CD4-positive, alpha-beta T cell treated with Interleukin-21 for 1 hour (primary cell): ENCODE measurements at regions not wholly inside any gene's neighbourhood (a gene's known extent, or its start where the extent isn't known, plus 50 kb on each side); places are given as distances from the start of the nearest gene placed in this dataset.

Experiments used
- DNase-seq: peaks from one replicate; pipeline ENCODE4 v3.0.0-alpha.2; 2020

DNA sequence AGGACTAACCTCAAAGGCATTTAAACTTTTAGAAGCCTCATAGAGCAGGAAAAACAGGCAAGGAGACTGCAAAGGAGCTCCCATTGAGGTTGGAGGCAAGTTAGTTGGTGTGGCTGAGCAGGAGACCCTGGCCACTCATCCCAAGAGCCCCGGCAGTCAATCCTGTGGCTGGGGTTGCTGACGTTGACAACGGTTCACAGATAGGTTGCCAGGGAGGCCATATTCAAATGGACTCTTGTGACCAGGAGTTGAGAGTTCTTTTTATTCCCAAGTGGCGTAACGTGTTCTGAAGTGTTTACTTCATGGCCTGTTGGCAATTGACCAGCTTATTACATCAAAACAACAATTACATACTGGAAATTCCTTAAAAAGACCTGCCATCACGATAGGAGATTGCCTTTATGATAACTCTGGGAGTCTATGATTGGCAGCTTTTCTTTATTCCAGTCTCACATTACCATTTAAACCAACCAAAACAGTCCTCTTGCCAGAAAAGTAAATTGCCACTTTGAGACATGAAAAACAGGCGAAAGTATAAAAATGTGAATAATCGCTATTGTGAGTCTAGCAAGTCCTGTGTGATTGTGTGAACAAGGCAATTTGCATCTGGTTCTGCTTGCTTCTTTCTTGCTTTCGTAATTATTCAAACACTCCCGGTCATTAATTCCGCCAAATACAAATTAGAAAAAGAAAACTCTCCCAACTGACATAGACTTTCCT lies 394.9 kb downstream of the MED10 start:
- no peak for DNase-seq

DNA sequence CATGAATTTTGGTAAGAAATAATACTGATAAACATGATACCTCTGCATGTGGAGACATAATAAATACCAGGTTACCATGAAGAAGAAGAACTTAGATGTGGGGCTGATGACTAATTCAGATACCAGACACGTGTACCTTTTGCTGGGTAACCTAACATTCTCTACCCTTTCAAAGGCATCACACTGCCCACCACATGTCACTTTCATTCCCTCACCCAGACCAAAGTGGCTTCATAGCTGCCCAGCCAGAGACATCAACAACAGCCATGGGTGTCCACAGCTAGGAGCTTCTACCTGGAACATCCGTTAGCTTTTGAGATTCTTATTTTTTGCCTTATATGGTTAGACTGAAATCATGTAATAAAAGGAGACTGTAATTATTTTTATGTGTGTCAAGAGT lies 396.8 kb downstream of the MED10 start:
- DNase-seq: no peak

GRCh38 chr5:5980538-5980895 lies 397.8 kb downstream of the MED10 start:
- DNase-seq: no peak

DNA sequence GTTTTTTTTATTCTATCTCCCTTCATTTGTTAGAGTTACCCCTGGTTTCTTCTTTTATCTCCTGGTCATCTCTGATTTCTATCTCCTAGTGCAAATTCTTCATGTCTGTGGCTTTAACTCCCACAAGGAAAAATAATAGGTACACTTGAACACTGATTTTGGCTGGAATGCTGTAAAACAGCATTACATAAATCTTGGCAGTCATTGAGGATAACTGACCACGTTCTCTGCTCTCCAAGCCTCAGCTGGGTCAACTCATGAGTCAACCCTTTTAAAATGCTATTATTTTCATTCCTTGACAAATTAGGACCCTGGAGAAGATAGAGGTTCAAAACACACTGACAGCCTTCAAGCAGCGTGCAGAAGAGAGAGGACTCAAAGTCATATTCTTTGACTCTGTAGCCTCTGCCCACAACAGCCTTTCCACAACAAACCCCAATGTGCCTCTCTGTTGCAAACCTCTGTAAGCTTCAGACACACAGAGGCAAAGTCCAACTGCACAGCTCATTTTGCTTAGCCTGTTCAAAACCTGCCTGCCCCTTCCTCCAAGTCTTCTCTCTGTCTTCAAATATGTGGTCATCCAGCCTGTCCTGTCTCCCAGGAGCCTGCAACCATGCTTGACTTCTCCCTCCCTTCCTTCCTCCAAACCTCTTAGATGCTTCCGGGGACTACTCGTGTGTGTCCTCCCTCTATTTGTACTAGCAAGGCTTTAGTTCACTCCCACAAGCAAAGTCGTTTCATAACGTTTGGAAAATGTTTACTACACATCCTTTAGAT lies 398.4 kb downstream of the MED10 start:
- no peak for DNase-seq

DNA sequence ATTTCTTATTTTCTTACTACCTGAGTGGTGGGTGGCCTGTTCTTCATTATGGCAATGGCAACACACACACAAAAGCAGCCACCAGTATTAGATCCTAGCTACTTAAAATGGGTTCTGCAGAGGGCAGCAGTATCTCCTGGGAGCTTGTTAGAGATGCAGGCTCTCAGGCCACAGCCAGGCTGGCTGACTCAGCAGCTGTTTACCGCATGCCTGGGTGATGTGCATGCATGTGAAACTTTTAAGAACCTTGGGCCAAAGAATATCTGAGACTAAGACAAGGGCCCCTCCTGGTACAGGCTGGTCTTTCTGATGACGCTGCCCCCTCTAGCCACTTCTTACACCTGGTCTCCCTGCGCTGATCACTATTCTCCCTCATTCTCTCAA lies 399.0 kb downstream of the MED10 start:
- no peak for DNase-seq

DNA sequence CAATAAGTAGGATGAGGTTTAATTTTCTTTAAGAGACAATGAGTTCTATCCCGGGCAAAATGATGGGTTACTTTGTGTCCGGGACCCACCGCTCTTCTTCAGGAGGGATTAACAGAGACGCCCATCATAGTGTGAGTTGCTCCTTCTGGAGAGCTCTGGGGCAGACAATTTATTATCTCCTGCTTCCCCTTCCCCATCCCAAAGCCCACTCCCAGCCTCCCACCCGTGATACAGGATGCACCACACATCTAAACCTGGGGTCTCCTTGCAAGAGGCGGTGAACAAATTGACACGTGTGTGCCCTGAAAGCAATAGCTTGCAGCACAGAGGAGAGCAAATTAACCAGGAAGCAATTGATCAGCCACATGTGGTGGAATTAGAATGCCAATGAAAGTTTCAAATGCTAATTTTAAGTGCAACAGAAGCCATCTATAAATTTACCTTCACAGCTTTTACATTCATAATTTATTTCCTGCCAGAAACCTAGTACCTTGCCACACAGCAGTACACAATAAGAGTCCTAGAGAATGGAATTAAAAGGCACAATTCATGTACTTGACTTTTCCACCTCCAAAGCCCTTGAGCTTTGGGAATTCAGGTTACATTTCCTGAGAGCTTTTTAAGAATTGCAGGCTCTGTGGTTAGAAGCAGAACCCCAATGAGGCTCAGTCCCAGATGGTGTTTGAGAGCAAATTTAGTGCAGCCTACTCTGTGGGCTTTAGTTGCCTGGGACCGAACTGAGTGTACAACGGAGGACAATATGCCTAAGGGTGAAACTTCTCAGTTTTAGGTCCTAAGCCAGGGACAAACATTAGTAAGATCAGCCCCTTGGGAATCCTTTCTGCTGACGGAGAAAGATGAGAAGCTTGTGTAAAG lies 399.6 kb downstream of the MED10 start:
- no peak for DNase-seq

GRCh38 chr5:5971203-5971602 lies 407.1 kb downstream of the MED10 start:
- DNase-seq: no peak

- DNase-seq: no peak
These were observed 408.3 kb downstream of the MED10 start for GRCh38 chr5:5969942-5970483.

DNA sequence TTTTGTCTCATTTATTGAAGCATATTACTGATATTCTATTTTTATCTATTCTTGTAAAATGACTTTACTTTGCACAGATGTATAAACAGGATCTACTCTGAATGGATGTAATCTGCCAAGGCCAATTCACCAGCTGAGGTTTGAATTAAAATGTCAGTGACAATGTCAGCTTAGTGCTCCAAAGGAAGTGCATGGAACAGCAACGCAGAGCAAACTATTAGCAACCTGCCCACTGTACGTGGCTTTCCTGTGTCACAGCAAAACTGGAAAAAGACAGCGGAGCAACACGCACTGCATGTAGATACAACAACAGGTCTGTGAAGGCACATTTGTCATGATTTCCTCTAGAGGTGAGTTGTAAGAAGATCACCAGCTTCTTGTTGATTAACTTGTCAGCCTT lies 409.4 kb downstream of the MED10 start:
- no peak for DNase-seq

- no peak for DNase-seq
These were observed 410.4 kb downstream of the MED10 start for GRCh38 chr5:5967944-5968343.

GRCh38 chr5:5967373-5967772 lies 411.0 kb downstream of the MED10 start:
- DNase-seq: no peak

DNA sequence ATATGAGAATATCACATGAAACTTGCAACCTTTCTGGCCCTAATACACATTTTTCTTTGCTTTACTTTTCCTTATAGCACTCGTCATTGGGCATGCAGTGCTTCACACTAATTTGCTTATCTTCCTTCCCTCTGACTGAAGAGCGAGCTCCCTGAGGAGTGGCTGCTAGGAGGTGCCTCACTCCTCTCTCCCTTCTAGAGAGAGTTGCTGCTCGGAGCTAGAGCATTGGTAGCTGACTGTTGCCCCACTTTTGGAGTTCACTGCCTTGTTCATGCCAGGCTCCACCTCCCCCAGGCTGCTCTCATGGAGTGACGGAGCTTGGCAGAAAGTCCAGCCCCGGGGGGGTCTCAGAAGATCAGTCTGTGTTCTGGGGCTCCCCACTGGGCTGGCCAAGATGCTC lies 413.2 kb downstream of the MED10 start:
- DNase-seq: no peak

GRCh38 chr5:5964347-5964746 lies 414.0 kb downstream of the MED10 start:
- DNase-seq: no peak

DNA sequence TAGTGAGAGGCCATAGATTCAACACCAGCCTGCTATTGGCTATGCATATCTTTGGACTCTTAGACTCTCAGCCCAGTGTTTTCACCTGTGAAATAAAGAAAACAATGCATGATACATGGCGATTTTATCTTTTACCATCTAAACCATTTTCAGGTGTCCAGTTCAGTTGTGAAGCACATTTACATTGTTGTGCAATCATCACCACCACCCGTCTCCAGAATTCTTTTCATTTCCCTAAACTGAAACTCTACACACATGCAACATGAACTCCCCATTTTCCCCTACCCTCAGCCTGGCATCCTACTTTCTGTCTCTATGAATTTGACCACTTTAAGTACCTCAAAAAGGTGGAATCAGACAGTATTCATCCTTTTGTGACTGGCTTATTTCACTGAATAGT lies 420.6 kb downstream of the MED10 start:
- DNase-seq: no peak

DNA sequence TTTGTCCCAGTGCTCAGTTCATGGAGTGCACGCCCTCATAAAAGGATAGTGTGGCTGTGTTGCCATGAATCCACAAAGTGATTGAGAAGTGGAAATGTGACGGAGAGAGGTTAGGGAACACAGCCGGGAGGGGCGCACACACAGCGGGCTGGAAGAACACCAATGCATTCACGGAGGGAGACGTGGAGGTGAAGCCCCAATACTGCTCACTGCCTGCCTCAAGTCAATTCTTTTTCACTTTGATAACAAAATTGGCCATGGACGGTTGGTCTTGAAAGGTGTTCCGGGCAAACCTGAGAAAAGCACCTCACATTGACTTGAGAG lies 424.1 kb downstream of the MED10 start:
- DNase-seq: no peak

- no peak for DNase-seq
These were observed 424.6 kb downstream of the MED10 start for GRCh38 chr5:5953584-5954274.

DNA sequence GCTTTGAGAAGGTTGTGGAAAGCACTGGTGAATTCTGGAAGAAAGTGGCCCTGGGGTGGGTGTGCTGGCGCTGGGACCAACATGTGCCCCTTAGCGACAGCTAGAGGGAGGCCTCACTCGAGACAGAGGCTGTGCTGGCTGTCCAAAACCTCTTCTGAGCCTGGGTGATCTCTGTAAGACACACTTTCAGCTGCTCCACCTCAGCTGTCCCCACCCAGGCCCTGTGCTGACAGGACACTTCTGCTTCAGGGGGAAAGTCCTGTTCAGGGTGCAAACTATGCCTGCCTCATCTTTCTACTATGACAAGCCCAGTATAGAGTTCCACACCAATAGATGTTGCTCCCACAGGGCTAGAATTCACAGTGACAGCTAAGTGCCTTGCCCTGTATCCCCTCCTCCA lies 426.4 kb downstream of the MED10 start:
- DNase-seq: no peak

- no peak for DNase-seq
These were observed 427.7 kb downstream of the MED10 start for GRCh38 chr5:5950658-5951057.

DNA sequence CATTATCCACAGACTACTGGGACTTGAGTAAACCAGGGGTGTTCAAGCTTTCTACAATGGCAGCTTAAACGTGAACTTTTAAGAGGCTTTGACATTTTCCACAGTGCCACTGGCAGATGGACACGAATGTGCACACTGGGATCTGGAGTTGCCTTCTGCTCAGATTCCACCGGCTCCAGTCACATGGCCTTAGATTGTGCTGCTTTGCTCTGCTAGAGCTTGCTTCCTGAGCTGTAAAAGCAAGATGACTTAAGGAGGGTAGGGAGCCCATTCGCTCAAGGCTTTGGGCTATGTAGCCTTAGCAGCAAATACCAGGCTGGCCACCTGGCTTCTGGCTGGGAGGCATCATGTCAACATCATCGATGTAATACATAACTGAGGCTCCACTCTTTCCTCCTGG lies 436.9 kb downstream of the MED10 start:
- no peak for DNase-seq

- DNase-seq: no peak
These were observed 438.5 kb downstream of the MED10 start for GRCh38 chr5:5939759-5940370.

DNA sequence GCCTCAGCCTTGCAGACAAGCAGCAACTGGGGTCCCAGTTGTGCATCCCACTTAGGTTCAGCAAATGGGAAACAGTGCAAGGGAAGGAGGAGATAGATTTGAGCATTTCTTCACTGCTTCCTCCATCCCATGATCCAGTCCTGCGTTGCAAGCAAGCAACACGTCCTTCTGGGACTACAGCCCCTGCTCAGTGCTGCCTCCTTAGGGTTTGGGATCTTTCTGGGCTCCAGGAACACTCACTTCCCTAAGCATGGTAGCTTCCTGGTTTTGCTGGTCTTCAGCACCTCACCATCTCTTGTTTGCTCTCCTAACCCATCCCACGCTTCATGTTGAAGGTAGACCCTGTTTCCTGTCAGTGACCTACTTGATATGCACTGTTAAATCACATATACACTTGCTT lies 444.7 kb downstream of the MED10 start:
- DNase-seq: no peak

DNA sequence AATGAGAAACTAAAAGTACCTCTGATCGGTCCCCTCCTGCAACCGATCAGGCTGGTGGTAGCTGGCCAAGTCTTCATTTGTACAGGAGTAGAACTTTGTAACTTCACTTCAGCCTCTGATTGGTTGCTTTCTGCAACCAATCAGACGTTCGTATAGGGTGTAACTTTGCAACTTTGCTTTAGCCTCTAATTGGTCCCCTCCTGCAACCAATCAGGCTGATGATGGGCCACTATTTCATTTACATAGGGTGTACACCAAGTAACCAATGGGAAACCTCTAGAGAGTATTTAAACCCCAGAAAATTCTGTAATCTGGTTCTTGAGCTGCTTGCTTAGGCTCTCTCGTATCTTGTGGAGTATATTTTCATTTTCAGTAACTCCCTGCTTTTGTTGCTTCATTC lies 445.5 kb downstream of the MED10 start:
- no peak for DNase-seq

DNA sequence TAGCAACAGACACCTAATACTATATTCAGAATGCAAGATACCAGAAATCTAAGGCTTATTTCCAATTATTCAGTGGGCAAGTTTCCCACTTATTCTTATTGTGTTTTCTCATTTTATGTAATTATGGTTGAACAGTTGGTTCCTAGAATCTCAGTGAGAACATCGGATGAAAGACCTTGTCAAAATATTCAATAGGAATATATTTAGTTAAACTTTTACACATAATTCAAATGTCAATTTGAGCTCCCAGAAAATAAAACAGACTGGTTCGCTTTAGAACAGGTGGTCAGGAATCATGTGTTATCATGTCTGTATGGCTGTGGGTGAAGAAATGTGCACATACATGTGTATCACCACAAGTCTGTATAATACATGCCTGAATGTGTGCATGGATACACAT lies 447.8 kb downstream of the MED10 start:
- DNase-seq: no peak
